PC-9 (cell line): ENCODE measurements at regions not wholly inside any gene's neighbourhood (a gene's known extent, or its start where the extent isn't known, plus 50 kb on each side); places are given as distances from the start of the nearest gene placed in this dataset.

ENCODE experiments used
- EZH2 ChIP-seq: fragments of 200-600 bp; sonication (generic); IDR thresholded peaks from 2 replicates; pipeline ENCODE4 v1.8.0; 2017; ENCODE audit warnings: antibody characterized with exemption, low read depth
- TF ChIP-seq, protein P1 (sequence below): fragments of 200-600 bp; sonication (generic); conservative IDR thresholded peaks from 2 replicates; pipeline ENCODE4 v1.6.1; 2017; ENCODE audit warnings: mixed run types, antibody characterized with exemption, mild to moderate bottlenecking, moderate library complexity

GRCh38 chr3:162143180-162143579 is 646.6 kb downstream of the OTOL1 start:
- TF ChIP-seq, protein P1, sequence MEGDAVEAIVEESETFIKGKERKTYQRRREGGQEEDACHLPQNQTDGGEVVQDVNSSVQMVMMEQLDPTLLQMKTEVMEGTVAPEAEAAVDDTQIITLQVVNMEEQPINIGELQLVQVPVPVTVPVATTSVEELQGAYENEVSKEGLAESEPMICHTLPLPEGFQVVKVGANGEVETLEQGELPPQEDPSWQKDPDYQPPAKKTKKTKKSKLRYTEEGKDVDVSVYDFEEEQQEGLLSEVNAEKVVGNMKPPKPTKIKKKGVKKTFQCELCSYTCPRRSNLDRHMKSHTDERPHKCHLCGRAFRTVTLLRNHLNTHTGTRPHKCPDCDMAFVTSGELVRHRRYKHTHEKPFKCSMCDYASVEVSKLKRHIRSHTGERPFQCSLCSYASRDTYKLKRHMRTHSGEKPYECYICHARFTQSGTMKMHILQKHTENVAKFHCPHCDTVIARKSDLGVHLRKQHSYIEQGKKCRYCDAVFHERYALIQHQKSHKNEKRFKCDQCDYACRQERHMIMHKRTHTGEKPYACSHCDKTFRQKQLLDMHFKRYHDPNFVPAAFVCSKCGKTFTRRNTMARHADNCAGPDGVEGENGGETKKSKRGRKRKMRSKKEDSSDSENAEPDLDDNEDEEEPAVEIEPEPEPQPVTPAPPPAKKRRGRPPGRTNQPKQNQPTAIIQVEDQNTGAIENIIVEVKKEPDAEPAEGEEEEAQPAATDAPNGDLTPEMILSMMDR, result no peak
- no peak for TF ChIP-seq EZH2
